Stimulated activated CD8-positive, alpha-beta memory T cell treated with anti-CD3 and anti-CD28 coated beads, Interleukin-7, amount 100 ng/mL, for 48 hours (primary cell): ENCODE measurements at regions not wholly inside any gene's neighbourhood (a gene's known extent, or its start where the extent isn't known, plus 50 kb on each side); places are given as distances from the start of the nearest gene placed in this dataset.

Source experiments
- DNase-seq, 2 donors: peaks; one replicate each; pipeline ENCODE4 v3.0.0-alpha.2; 2020; ENCODE audit warnings: low read depth in 1 of 2; ENCODE audit errors: extremely low read depth in 1 of 2

DNA sequence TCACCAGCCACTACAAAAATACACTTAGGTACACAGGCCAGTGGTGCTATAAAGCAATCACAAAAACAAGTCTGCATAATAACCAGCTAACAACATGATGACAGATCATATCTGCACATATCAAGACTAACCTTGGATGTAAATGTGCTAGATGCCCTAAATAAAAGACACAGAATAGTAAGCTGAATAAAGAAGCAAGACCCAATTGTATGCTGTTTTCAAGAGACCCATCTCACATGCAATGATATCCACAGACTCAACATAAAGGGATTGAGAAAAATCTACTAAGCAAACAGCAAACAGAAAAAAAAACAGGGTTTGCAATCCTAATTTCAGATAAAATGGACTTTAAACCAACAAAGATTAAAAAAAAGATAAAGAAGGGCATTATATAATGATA lies 505.4 kb upstream of the FZD8 start:
- DNase-seq, result no peak

DNA sequence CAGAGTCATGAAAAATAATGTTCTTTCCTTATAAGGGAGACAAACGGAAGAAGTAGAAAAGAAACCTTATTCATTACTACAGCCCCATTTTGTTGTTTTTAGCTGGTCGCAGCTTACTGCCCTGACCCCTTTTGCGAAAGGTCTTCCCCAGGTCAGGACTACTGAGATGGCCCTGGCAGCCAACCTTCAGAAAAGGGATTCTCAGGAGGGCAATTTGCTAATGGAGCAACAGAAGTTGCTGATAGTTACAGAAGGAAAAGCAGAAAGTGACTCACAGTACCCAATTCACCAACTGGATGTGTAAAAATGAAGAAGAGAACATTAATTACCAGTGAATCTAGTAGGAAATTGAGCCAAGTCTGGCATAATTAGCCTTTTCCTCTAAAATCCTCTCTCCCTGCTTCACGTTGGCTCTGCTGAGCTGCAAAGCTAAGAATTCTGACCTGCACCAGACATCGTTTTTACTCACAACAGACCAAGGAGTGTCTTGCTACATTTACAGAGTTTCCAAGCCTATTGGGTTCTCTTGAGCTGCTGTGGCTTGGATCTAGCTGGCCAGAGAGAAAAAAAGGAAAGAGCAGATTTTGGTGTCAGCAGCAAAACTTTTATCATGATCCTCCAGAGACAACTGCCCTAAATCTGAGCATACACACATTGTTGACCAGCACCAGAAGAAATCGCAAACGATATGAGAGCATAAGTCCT lies 499.9 kb upstream of the FZD8 start:
- DNase-seq, result no peak

DNA sequence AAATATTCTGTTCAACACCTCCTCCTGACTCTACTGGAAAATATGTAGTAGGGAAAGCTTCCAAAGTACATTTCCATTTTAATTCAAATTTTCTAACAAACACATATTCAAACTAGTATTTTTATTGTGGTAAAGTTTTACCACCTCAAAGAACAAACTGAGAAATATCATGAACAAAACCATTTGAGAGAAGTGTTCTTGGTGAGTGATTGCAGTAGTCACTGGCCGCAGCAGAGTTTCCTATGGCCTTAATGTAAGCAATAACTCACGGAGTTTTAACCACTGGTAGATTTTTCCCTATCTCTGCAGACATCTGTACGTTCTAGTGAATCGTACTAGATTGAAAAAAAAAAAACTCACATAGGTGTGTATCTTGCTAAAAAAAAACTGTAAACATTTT lies 487.0 kb upstream of the FZD8 start:
- DNase-seq, result no peak

DNA sequence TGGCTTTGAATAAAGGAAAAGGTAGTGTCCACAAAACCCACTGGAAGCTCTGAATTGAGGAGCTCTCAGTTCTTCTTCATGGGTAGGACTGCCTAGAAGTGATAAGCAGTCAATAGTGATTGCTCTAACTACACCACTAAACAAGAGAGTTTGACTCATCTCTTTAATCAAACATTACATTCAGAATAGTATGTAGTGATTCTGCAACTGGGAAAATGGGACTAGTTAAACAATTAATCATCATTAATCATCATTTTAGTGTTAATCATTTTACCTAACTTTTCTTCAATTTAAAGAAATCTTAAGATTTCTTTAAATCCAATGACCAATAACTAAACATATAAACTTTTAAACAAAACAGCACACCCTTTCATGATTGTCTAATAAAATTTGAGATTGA lies 484.0 kb upstream of the FZD8 start:
- DNase-seq, result no peak

DNA sequence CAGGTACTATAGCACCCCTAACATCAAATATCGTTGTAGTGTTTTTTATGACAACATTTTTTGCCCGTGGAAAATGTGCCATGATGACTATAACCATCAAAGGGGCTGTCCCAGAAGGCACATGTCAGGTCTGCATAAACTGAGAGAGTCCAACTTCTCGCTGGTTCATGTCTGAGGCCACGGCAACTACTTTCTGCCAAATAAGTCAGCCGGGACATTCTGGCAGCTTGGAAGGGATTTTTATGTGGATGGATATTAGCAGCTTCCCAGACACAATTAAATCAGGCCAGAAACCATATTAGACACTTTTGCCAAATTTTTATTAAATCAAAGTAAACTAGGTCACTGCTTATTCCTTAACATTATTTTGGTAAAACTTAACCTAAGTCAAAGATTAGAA lies 477.4 kb upstream of the FZD8 start:
- DNase-seq, result no peak

DNA sequence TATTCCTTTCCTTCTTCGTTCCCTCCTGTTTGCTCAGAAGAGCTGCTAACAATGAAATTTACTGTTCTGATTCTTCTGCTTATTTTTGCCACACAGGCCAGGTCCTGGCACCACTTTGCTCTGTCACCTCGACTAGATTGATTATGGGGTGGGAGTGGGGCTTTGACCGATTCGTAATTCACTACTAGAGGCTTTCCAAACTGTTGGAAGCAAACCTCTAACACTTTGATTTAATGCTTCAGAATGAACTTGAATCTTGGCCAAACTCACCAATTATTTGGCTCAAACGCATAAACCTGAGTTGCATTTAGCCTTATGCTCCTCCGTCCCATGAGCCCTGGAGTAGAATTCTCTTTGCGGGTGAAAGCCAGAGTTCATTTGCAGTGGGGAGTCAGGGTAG lies 476.2 kb upstream of the FZD8 start:
- no peak for DNase-seq

DNA sequence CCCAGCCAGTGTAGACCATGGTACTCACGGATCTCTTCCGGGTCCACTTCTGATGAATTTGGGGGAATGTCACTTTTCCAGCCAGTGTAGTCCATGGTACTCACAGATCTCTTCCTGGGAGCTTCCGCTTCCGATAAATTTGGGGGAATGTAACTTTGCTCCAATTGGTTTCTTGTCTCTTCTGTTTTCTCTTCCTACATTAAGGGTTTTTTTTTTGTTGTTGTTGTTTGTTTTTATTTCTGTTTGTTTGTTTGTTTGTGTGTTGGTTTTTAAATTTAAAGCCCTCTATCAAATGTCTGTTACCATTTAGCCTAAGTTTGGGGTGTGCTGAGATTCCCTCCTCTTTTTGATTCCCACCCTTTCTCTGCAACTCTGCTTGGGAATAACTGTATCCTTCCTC lies 475.8 kb upstream of the FZD8 start:
- DNase-seq, result no peak

DNA sequence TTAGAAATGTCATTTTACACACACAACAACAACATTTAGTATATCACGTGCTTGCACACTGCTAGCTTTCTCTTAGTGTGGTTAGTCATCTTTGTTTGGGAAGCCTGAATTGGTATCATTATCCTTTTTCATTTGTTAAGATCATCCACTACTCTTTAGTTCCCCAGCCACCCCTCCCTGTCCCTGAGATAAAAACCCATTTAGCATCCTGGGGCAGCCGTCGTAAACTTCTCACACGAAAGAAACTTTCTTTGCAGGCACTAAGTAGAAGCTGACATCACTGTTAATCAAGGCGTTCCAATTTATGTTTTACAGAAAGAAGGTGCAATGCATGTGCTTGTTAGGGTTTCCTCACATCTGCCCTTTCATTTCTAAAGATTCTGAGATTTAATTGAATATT lies 475.1 kb upstream of the FZD8 start:
- no peak for DNase-seq

DNA sequence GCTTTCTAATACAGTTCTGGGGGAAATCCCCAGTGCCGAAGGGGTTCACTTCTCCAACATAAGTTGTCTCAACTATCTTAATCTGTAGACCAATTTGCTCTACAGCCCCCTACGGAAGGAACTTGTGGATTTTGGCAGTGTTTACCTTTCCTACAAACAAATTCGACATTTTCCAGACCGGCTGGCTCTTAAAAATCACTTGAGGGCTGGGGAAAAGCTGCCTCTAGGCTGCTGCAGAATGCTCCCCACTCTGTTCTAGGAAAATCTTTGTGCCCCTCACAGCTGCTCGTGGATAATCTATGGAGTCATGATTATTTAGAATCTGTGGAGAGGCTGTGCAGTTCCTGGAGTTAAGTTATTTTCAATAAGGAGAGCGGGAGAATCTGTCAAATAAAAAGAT lies 474.6 kb upstream of the FZD8 start:
- no peak for DNase-seq

DNA sequence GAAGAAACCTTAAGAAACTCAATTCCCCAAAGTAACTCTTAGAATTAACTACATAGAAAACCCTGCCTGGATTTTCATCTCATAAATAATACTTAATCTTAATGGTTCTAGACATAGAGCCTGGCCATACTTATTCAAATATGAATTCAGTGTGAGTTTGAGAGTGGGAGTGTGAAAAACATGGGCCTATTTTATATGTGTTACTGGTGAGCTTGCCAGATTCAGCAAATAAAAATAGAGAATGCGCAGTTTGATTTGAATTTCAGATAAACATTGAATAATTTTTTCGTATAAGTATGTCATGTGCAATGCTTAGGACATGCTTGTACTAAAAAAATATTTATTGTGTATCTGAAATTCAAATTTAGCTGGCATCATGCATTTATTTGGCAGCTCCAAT lies 473.9 kb upstream of the FZD8 start:
- no peak for DNase-seq

DNA sequence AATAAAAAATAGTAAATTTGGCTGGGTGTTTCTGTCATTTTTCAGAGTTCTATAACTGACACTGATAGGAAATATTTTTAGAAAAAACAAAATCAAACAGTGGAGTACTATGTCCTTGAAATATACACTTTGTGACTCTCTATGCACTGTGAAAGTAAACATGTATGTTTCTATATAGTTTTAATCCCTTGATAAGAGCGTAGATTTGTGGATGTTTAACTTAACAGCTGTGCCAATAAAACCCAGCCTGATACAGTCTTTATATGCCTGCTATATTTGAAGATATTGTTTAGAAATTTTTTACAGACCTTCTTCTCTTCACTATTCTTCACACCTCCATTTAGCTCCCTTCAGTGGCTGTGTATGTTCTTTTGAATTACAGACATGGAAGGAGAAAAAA lies 473.3 kb upstream of the FZD8 start:
- DNase-seq, result no peak

DNA sequence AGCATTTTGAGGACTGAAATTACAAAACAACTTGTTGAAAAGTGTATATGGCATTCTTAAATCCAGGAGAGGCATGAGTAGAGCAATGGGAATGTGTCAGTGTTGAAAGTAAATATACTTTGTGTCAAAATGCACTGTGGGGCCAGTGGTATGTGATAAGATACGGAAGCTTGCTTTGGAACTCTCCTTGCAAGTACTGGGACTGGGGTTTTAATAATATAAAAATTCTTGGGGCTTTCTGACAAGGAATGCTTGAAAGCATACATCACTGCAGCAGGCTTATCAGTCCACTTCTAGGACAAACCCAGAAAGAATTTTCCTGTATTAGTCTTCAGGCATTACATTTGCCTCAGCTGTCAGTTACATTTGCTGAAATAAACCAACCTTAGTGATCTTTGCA lies 472.8 kb upstream of the FZD8 start:
- no peak for DNase-seq

DNA sequence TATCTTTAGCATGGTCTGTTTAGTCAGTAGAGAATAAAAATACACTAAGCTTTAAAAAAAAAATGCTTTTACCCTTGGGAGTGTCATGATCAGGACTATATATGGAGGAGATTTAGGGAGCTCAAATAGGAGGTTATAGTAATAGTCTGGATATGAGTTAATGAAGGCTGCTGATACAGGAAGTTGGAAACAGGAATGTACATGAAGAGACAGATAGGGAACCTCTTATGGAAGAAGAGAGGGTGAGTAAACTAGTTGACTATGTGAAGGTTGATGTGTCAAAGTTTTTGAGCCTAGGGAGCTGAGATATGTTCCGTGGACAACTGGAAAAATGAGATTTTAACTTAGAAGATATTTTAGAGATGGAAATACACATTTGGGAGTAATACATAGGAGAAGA lies 472.0 kb upstream of the FZD8 start:
- no peak for DNase-seq

DNA sequence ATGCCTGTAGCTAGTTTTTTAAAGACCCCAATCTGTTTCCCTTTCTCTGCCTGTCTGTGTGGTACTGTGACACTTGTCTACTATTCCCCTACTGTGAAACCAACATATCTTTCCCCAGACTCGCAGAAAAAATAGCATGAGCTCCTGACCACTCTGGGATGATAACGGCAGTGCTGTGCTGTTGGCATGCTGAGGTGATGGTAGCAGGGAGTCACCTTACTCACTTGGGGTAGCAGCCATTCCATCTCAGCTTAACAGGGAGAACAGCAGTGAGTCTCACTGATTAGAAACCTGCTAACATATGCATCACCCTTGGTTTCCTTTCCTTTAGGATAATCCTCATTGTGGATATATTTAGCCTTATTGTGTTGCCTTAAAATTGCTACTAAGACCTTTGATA lies 469.6 kb upstream of the FZD8 start:
- DNase-seq, result no peak

DNA sequence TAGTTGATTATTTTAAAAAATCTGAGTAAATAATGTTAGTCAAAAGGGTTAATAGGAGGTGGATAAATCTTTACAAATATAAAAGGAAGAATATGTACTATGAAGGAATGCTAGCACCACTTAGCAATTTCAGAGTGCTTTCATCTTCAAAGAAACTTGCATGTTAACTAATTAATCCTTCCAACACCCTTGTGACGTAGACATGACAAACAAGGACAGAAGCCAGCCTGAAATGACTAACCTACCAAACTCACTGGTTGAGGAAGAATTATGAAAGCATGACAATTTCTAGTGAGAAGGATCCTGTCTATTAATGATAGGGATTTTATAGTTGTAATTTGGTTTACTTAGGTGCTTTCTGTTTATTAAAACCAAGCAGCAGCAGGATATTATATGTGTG lies 468.0 kb upstream of the FZD8 start:
- no peak for DNase-seq

DNA sequence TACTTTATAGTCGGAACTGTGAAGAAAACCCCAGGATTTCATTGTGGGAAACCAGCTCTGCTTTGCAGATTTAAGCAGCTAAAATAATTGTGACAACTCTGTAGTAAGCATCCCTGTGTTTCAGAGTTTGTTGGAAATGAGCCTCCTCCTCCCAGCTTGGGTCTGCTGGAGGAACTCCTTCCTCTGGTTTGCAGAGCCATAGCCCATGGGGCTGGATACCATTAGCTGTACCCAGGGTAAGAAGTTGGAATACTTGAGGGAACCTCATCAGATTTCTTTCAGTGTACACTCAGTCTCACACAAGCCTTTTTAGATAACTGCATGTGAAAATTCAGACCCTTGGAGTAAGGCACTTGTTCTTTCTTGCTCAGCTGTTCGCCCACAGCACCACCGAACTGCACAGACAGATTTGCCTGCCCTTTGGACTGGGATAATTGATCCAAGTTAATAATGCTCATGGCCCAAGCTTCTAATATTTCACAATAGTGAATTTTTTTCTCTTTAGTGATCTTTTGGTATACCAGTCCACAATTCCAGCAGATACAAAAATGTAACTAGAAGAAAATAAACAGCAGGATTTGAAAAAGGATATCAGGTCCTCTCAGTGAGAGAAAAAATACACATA lies 467.4 kb upstream of the FZD8 start:
- DNase-seq, result no peak

DNA sequence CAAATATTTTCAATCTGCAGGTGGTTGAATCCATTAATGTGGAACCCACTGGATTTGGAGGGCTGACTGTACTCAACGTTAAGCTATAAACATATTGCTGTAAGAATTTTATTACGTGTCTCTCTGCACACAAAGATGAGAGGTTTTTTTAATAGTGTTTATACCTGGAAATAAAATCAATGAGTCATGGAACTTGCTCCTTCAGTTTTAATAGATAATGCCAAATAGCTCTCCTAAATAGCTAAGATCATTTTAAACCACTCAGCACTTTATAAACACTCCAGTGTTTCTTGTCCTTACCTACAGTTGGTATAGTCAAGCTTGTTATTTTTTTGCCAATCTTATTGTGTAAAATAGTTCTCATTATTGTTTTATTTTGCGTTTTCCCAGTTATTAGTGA lies 455.6 kb upstream of the FZD8 start:
- no peak for DNase-seq

DNA sequence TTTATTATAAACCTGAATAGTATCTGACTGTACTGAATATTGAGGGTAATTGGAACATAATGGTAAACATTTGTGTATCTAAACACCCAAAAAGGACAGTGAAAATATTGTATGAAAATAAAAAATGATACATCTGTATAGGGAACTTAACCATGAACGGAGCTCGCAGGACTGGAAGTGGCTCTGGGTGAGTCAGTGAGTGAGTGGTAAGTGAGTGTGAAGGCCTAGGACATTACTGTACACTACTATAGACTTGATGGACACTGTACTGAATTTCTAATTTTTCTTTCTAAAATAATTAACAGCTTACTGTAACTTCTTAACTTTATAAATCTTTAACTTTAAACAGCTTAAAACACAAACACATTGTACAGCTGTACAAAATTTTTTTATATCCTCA lies 454.5 kb upstream of the FZD8 start:
- no peak for DNase-seq

DNA sequence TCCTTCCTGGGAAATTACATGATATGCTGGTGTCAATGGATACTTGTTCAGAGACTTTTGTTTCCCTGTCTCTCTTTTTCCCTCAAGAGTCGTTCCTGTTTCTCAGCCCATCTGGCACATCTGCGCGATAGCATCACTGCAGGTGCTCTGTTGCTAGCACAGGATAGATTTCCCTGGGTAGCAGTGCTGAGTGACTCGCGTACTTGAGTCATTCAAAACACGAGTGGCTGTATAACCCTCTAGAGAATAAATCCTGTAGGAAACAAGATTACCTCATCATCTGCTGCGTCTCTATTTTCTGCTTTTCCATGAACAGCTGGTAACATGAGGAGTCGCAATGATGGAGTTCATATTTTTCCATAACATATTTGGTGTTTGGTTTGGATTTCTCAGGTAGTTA lies 452.0 kb upstream of the FZD8 start:
- no peak for DNase-seq

DNA sequence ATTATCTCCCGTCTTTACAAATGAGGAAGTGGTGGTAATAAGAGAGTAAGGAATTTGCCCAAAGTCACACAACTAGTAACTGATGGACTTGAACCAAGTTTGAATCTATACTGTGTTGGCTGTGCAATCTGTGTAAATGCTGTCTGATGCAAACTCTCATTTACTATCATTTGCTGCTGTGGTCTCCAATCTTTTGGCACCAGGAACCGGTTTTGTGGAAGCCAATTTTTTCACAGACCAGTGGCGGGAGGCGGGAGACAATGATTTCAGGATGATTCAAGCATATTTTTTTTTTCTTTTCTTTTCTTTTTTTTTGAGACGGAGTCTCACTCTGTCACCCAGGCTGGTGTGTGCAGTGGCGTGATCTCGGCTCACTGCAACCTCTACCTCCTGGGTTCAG lies 450.0 kb upstream of the FZD8 start:
- DNase-seq, result no peak

DNA sequence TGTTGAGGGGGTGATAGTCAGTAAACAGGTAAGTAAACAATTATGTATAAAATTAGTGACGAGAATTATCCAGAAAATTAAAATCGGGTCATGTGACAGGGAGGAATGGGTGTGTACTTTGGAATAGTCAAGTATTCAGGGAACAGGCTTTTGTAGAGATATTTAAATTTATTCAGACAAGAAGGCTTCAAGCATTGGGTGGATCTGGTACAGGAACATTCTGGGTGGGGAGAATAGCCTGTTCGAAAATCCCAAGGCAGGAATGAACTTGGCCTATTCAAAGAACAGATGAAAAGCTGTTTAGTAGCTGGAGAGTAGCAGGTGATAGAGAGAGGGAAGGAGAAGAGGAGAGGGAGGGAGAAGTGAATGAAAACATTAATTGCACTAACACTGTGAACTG lies 448.9 kb upstream of the FZD8 start:
- DNase-seq, result no peak

DNA sequence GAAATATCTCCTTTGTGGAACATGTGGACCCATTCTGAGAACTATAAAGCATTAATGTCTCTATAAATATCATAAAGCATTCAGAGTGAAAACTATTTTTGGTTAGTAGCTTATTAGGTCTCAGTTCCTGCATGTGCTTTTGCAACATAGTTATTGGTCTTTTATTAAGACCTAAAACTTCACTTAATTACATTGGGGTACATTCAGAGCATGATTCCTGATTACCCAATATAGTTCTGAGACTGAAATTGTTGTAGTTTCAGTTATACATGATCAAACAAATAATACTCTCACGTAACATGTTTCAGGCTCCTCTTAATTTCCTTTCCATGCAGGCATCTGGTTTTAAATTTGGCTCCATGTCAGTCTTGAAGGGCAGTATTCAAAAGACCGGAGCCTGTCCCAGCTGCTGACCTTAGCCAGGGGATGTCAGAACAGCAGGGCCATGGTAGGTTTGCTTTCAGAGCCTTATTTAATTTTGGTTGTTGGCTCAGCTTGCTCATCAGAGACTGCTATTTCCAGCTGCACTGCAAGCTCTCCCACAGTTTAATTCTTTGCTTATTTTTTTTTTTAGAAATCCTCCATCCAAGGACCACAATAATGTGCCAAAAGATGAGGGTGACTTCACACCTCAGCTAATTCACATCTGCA lies 447.8 kb upstream of the FZD8 start:
- no peak for DNase-seq
